Stimulated activated CD8-positive, alpha-beta memory T cell treated with anti-CD3 and anti-CD28 coated beads, Interleukin-2, amount 100 ng/mL, for 1 hour (primary cell): ENCODE measurements at regions not wholly inside any gene's neighbourhood (a gene's known extent, or its start where the extent isn't known, plus 50 kb on each side); places are given as distances from the start of the nearest gene placed in this dataset.
"Not testable (repeated sequence)": the region's sequence is repeated elsewhere in the genome, so short reads cannot be mapped to it uniquely, and the experiment has no call there.

Experiments used
- DNase-seq, 2 donors: peaks; one replicate each; pipeline ENCODE4 v3.0.0-alpha.2; 2020; ENCODE audit warnings: low read depth in 2 of 2

DNA sequence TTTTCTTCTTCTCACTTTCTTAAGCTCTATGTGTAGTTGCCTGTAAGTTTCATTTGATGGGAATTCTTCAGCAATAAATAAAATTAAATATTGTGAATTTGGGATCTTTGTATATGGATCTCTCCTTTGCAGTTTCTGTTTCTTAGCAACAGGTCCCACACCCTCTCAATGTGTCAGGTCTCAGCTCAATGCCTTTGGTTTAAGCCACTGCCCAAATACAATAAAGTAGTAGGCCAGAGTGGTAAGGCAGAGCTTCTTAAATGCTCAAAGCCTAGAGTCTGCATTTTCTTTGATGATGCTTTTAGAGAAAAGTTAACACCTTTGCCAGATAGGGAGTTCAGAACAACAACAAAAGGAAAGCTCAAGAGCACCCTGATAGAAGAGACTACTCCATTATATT is 343.7 kb downstream of the NSUN3 start:
- no peak for DNase-seq

DNA sequence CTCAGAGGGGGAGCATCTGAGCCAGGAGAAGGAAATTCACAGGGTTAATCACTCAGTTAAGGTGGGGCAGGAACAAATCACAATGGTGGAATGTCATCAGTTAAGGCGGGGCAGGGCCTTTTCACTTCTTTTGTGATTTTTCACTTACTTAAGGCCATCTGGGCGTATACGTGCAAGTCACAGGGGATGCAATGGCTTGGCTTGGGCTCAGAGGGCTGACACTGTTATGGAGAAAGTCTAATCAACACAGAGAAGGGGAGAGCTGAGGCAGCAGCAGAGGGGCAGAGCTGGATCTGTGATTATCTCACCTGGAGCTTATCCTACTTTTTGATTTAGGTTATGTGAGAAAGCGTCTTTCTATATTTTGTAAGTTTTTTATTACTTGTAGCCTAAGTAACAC is 350.1 kb downstream of the NSUN3 start:
- DNase-seq, result not testable (repeated sequence)

DNA sequence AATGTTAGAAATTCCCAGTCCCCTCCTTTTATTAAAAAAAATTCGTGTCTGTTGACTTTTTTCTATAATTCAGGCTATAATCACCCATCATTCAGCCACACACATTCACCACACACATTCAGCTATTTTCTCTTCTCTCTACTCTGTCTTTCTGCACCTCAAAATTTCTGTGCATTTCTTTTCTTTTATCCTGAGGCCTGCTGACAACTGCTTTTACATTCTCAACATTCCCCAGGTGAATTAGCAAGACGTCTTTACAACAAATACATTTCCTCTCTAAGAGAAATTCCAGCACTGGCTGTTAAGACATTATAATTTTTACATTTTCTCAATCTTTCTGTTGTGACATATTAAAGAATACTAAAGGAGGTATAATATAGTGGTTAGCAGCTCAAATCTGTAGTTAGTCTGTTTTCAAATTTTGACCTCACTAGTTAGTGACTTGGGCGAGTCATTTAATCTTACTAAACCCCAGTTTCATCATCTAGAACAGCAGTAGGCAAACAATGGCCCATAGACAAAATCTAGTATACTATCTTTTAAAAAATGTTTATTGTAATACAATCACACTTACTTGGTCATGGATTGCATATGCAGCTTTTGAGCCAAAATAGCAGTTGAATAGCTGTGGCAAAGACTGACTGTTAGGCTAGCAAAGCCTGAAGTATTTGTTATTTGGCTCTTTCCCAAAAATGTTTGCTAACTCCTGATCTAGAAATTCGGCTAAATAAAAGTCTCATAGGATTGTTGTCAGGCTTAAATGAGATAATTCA is 350.7 kb downstream of the NSUN3 start:
- DNase-seq, result no peak

DNA sequence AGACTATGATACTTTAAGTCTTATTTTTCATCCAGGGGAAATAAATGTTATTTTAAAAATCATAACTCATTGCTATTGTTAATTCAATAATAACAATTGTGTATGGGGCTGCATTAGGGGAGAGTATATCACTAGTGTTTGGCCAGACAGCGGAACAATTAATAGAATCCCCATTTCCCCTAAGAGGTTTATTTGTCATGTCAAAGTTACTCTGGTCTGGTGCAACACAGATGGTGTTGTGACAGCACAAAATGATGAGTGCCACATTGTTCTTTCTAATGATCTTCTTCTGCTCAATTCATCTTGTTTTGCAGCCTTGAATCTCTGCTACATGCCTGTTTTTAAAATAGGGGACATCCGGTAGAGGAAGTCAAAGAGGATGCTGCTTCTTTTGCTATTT is 351.6 kb downstream of the NSUN3 start:
- DNase-seq, result no peak

DNA sequence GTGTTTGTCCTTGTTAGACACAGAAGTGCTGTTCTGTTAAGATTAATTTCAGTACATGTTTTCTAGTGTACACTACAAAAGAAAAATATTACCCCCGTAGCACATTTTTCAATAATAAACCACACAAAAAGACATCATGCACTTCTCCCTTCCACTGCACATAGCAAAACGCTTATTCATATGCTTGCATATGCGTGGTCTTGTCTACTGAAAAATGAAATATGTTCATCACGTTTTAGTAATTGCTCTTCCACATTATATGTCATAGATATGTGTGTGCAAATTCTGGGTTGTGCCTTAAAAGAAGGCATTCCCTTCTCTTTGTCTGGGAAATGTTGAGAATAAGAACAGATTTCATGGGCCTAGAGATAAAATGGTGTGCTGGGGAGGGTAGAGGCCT is 353.9 kb downstream of the NSUN3 start:
- no peak for DNase-seq

DNA sequence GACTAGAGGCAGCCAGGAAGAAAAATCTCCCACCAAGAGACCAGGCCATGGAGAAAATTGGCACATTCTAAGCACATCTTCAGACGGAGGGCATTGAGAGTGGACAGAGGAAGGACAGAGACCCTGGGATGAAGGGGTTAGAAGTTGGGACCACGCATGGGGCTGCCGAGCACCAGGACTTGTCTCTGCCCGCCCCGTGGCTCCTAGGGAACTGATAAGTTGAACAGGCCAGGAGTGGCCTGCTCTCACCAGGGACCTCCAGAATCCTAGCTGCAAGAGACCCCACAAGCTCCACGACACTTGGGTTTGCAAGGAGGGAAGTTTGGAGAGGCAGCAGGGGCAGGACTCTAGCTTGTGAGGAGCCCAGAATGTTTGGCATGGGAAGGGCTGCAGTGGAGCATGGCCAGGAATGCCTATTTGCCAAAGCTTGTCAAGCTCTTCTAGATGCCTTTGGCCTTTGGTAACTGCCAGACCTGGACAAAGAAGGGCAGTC is 355.1 kb downstream of the NSUN3 start:
- no peak for DNase-seq

DNA sequence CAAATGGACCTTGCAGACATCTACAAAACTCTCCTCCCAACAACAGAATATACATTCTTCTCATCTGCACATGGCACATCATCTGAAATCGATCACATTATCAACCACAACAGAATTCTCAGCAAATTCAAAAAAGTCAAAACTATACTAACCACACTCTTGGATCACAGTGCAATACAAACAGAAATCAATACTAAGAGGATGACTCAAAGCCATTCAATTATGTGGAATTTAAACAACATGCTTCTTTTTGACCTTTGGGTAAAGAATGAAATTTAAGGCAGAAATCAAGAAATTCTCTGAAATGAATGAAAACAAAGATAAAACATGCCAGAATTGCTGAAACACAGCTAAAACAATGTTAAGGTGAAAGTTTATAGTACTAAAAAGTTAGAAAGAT is 358.1 kb downstream of the NSUN3 start:
- DNase-seq, result no peak

DNA sequence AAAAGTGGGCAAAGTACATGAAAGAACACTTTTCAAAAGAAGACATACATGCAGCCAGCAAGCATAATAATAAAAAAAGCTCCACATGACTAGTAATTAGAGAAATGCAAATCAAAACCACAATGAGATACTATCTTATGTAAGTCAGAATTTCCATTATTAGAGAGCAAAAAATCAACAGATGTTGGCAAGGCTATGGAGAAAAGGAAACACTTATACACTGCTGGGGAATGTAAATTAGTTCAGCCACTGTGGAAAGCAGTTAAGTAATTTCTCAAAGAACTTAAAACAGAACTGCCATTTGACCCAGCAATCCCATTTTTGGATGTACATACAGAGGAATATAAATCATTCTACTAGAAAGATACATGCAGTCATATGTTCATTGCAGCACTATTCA is 360.7 kb downstream of the NSUN3 start:
- DNase-seq, result no peak

DNA sequence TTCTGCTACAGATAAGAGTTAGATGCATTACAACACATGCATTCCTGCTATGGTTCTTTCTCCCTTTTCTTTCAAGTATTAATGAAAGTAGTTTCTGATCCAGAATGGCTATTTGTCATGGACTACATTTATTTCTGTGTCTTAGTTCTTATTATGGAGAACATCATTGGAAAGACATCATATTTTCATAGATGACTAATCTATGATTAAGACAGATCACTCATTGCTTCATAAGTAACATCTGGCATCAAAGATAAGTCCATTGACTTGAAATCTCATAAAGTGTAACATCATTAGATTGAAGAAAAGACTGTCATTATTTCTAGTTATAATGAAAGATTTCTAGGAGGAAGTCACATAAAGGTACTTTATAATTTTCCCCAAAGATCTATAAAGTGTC is 366.7 kb downstream of the NSUN3 start:
- DNase-seq, result no peak

DNA sequence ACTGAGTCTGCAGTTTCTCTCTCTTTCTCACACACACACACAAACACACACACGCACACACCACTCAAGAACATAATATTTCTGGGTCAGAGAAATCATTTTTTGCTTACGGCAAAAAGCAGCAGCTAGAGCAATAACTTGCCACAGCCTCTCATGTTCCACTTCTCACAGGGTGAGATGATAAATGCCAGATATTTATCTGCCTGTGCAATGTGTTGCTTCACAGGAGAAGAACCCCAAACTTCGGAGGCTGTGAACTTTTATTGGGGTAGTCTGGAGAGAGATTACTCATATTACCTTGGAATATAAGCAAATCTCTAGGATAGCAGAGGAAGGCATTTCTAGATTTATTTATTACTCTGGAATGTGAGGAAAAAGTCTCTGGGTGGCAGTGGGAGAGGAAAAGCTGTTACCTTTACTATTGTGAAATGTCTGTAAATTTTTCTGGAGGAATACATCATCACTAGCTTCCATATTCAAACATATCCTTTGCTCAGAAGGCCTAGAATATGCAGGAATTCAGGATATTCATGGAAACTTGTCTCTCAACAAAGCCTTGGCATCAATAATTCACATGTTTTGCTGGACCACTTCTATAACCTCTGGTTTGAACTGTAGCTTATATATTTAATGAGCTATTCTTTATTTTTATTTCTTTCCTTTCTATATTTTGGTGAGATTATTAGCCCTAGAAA is 369.2 kb downstream of the NSUN3 start:
- no peak for DNase-seq

DNA sequence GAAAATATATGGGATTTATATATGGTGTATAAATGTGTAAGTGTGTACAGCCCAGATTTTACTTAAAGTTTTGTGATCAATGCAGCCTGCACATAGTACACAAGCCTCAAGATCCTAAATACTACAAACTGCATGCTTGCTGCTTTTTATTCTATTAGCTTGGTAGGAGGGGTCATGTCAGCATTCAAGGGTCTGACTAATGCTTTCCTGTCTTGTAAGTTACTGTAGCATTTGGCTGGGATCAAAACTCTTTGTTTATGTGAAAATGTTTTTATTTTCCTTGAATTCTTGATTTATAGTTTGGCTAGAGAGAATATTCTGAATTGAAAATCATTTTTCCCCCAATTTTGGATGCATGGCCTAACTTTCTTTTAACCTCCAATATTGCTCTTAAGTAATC is 370.9 kb downstream of the NSUN3 start:
- no peak for DNase-seq

DNA sequence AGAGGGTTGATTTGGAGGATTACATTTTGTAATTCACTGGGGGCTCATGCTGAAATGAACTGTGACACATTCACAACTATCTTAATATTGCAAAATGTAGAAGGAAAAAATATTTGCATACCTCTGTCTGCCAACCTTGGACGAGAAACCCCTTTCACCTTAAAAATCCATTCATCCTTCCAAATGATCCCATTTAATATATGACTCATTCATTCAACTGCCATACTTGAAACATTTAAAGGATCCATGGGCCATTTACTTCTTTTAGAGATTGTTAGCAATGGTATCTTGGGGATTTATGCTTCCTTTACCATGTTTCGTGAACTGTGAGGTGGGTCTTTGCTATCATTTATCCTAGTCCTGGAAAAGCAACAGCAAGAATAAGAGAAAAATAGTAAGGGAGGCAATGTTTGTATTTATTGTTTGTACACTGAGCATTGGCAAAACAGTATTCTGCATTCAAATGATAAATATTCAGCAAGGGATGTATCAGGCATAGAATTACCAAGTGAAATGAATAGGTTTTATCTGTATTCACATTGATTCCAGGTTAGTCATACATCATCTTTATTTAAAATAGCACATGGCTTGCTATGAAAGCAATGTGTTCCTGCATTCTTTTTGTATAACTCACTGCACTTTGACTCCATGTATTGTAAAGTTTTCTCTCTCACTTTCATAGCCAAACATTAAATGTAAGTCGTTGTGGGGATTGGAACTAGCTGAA is 378.1 kb downstream of the NSUN3 start:
- no peak for DNase-seq

DNA sequence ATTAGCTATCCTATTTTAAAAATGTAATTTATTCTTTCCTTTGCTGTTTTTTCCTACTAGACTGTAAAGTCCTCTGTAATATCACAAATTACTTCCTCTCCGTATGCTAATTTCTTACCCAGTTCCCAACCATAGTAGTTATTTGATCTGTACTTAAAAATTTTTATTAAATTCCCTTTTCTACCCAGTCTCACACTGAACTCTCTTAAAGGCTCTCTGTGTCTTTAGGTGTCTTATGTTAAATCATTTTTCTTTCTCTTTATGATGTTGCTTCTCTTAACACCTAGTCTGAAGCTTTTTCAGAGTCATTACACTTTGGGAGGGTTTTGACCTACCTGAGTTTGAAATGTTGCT is 378.6 kb downstream of the NSUN3 start:
- no peak for DNase-seq

DNA sequence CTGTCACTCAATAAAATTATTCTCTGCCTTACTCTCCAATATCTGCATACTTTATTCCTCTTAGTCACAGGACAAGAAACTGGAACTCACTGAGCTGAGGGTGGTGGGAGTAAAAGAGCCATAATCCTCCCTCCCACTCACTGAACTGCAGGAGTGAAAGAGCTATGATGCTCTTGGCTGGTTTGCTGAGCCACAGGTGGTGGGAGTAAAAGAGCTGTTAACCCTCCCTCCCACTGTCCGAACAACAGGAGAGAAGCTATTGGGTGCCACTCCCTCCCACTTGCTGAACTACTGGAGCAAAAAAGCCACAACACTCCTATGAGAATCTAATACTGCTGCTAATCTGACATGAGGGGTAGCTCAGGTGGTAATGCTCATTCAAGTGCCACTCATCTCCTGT is 391.0 kb downstream of the NSUN3 start:
- no peak for DNase-seq

DNA sequence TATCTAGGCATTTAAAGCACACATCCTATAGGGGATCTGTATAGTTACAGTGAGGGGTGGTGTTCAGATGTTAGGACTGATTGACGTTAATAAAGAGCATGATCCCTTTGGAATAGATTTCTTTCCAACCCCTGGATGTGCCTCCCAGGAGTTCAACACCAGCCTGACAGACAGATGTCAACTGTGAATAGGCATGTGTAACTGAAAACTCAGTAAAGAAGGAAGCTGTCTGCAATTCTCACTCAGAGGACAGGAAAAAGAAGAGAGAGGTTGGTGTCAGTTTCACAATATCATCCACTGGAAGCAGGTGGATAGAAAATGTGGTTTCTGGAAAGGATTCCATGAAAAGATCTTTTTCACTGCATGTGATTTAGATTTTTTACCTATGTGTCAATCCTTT is 396.3 kb downstream of the NSUN3 start:
- no peak for DNase-seq

DNA sequence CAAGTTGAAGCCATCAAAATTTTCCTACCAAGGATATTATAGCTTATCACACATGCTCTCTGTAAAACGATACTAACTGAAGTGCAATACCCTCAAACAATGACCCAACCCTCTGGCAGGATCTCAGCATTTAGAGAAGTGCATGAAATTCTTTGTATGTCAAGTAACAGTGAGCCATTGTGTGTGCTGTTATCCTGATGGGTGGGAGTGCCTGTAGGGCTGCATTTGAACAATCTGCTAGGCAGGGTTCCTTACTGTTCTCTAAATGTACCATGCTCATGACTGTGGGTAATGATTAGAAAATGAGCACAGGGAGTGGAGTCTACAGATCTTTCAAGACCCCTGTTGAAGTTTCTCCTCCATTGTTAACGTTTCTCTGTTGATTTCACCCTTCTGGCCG is 398.1 kb downstream of the NSUN3 start:
- no peak for DNase-seq

DNA sequence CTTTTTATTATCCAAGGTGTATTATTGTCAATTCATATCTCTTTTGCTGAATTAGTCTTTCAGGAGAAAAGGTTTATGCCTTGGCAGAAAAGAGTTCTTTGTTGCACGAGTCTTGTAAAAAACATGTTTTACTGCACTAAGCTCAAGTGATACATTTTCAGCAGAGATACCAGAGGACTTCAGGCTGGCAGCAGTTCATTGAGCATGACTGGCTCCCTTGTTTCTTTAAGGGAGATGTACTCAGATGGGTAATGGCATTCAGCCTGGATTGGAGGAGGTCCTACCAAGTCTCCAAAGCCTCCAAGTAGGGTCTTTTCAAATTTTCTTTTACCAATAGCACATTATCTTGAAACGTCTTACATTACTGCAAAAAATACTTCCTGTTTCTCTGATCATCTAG is 400.1 kb downstream of the NSUN3 start:
- no peak for DNase-seq

DNA sequence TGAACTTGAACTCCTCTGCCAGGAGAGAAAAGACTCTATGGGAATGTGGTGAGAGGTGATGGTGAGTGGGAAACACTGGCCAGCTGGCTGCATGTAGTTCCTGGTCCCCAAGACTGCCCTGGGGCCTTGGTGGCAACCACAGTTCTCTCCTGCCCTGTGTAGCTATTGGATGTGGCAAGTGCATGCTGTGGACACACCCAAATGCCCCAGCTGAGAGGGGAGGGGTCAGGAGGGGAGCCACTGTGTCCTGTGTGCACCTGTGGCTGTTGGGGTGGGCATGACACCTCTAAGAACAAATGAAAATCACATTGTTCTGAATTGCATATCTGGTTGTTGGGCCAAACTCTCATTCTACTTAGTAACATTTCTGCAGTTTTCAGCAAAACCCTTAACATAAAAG is 409.6 kb downstream of the NSUN3 start:
- DNase-seq, result no peak

DNA sequence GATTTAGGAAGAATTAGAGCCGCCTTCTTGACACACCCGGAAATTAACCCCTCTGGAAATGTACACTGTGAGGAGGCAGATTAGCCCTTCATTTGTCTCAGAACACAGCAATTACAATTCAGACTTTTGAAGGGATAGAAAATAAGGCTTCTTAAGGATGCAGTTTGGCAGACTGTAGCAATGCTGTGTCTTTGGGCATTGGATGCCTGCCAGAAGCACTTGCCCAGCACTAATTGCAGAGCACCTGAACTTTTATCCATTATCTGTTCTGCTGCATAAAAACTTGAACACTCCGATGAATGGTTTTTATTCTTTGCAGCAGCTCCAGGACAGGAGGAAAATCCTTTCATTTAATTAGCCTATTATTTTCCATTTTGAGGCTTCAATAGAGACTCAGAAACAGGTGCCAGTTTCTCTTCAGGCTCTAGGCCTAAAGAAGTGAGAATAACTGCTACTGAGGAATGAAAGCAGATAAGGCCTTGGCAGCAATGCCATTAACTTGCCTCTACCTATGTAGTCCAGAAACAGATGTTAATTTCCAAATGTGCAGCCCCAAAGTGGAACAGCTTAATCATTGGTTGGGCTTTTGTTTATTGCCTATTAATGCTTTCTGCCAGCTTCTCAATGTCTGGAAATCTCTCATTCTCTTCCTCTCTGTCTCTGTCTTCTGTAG is 418.5 kb downstream of the NSUN3 start:
- no peak for DNase-seq

DNA sequence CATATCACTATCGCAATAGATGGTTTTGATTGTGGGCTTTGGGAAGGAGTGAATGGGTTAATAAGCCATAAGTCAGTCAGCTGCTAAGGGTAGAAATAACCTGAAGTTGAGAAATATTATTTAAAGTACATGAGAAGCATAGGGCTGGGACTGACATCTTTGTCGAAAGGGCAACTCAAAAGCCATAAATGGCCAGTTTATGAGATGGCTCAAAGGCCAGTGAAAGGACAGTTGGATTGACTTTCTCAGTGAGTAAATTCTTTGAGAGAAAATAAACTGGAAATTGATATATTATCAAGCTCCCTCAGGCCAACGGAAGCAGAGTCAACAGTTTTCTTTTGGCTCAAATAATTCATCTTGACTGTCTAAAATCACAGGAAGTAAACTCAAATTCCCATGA is 419.8 kb downstream of the NSUN3 start:
- no peak for DNase-seq

DNA sequence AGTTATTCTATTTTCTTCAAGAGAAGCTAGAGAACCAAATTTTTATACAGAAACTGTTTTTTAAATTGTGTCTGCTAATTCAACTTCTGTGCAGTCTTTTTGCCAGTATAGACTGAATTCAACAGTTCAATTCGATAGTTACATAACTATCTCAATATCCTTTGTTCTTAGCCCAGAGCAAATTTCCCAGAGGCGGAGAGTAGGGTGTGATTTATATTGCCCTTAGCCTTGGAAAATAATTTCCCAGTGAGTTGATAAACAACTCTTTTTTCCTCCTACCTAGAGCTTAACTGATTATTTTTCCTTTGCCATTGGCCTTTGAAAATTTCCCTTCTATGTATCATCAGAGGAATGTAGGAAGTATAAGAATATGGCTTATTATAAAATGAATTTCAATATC is 420.5 kb downstream of the NSUN3 start:
- no peak for DNase-seq

DNA sequence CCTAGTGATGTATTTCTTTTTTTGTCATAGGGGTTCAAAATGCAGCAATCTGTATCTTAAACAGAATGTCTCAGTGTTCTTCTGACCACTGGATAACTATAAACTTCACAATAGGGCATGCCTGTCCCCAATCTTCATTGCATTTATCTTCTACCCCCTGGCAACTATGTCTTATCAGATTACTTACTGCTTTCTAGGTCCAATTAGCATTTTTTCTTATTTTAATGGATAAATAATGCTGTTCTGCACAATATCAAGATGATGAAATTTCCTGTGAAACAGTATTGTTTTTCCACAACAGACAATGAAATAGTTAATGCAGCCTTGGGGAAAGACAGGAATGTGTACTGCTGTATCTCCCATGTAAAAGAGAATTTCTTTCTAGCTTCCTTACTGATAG is 432.1 kb downstream of the NSUN3 start:
- DNase-seq, result no peak
